GM23338 (cell line): ENCODE measurements at regions not wholly inside any gene's neighbourhood (a gene's known extent, or its start where the extent isn't known, plus 50 kb on each side); places are given as distances from the start of the nearest gene placed in this dataset.

Source experiments
- ATAC-seq: fragments of 200-7000 bp; cut with Tn5 transposase; 3 replicates; pipeline ENCODE4 v1.9.1; 2020
- DNase-seq: peaks from one replicate; pipeline ENCODE4 v3.0.0-alpha.2; 2015; ENCODE audit warnings: low spot score
- H2AFZ ChIP-seq: fragments of 200-600 bp; sonication (generic); 2 replicates; pipeline ENCODE4 v1.8.0; 2016; ENCODE audit warnings: antibody characterized with exemption, mild to moderate bottlenecking, moderate library complexity
- H3F3A ChIP-seq: fragments of 200-600 bp; sonication (generic); replicated peaks from 2 replicates; pipeline ENCODE4 v1.8.0; 2017; ENCODE audit warnings: antibody characterized with exemption, mixed run types, low read depth
- H3K27ac ChIP-seq: fragments of 200-600 bp; sonication (generic); 2 replicates; pipeline ENCODE4 v1.6.1; 2016; ENCODE audit warnings: low read depth
- H3K27me3 ChIP-seq: fragments of 200-600 bp; sonication (generic); 2 replicates; pipeline ENCODE4 v1.8.0; 2016; ENCODE audit warnings: mild to moderate bottlenecking, mixed run types, moderate library complexity; ENCODE audit not compliant: insufficient read depth
- H3K36me3 ChIP-seq: fragments of 200-600 bp; sonication (generic); 2 replicates; pipeline ENCODE4 v1.8.0; 2016; ENCODE audit warnings: mild to moderate bottlenecking; ENCODE audit not compliant: insufficient read depth
- H3K4me1 ChIP-seq: fragments of 200-600 bp; sonication (generic); 2 replicates; pipeline ENCODE4 v1.8.0; 2016; ENCODE audit warnings: mild to moderate bottlenecking, moderate library complexity; ENCODE audit not compliant: insufficient read depth
- H3K4me2 ChIP-seq: fragments of 200-600 bp; sonication (generic); 2 replicates; pipeline ENCODE4 v1.7.1; 2017; ENCODE audit warnings: mixed run types
- H3K4me3 ChIP-seq: fragments of 200-600 bp; sonication (generic); 2 replicates; pipeline ENCODE4 v1.6.1; 2016; ENCODE audit warnings: mixed run types
- H3K79me2 ChIP-seq: fragments of 200-600 bp; sonication (generic); replicated peaks from 2 replicates; pipeline ENCODE4 v1.8.0; 2017; ENCODE audit warnings: mild to moderate bottlenecking; ENCODE audit not compliant: insufficient read depth
- H3K9me2 ChIP-seq: fragments of 200-600 bp; sonication (generic); 2 replicates; pipeline ENCODE4 v1.8.0; 2017; ENCODE audit not compliant: insufficient read depth
- H4K20me1 ChIP-seq: fragments of 200-600 bp; sonication (generic); replicated peaks from 2 replicates; pipeline ENCODE4 v1.8.0; 2017; ENCODE audit warnings: mild to moderate bottlenecking; ENCODE audit not compliant: insufficient read depth
- H3K27ac Mint-ChIP-seq: 2 replicates; pipeline ENCODE4 v1.8.0; 2020; ENCODE audit warnings: inconsistent platforms, mild to moderate bottlenecking, moderate library complexity, mixed read lengths
- H3K27me3 Mint-ChIP-seq: 3 replicates; pipeline ENCODE4 v1.8.0; 2022; ENCODE audit warnings: low read depth, mild to moderate bottlenecking, moderate library complexity, mixed read lengths, inconsistent platforms; ENCODE audit not compliant: insufficient read depth, poor library complexity
- H3K36me3 Mint-ChIP-seq: 3 replicates; pipeline ENCODE4 v1.8.0; 2021; ENCODE audit warnings: low read depth, mild to moderate bottlenecking, inconsistent platforms, moderate library complexity, mixed read lengths
- H3K4me1 Mint-ChIP-seq: 3 replicates; pipeline ENCODE4 v1.8.0; 2020; ENCODE audit warnings: mild to moderate bottlenecking, inconsistent platforms, mixed read lengths
- H3K4me3 Mint-ChIP-seq: 3 replicates; pipeline ENCODE4 v1.8.0; 2021; ENCODE audit warnings: moderate library complexity, mild to moderate bottlenecking, inconsistent platforms, mixed read lengths
- H3K9me3 Mint-ChIP-seq: 3 replicates; pipeline ENCODE4 v1.8.0; 2020; ENCODE audit warnings: moderate library complexity, mild to moderate bottlenecking, inconsistent platforms, mixed read lengths
- EZH2phosphoT487 ChIP-seq: fragments of 200-600 bp; sonication (generic); IDR thresholded peaks from one replicate; pipeline ENCODE4 v1.8.1; 2018; ENCODE audit warnings: antibody characterized with exemption; ENCODE audit not compliant: unreplicated experiment
- POLR2AphosphoS5 ChIP-seq: IDR thresholded peaks from 2 replicates; pipeline ENCODE4 v1.6.1; 2016; ENCODE audit warnings: antibody characterized with exemption, low read depth
- STAT1 ChIP-seq: IDR thresholded peaks from one replicate; pipeline ENCODE4 v1.6.1; 2016; ENCODE audit warnings: antibody characterized with exemption; ENCODE audit not compliant: unreplicated experiment
- ZNF331 ChIP-seq: fragments of 250-450 bp; sonication (Bioruptor Pico); IDR thresholded peaks from 2 replicates; pipeline ENCODE4 v1.5.0; 2020; ENCODE audit warnings: low read depth, mild to moderate bottlenecking, moderate library complexity
- ZNF462 ChIP-seq: fragments of 250-450 bp; sonication (Bioruptor Pico); IDR thresholded peaks from 2 replicates; pipeline ENCODE4 v1.5.0; 2020; ENCODE audit warnings: mild to moderate bottlenecking, moderate library complexity
- TF ChIP-seq, protein P1 (sequence below): IDR thresholded peaks from one replicate; pipeline ENCODE4 v1.6.1; 2018; ENCODE audit warnings: antibody characterized with exemption; ENCODE audit not compliant: unreplicated experiment

- TF ChIP-seq ZNF462 (CRISPR knock-in tag) (no peak), ZNF331 (CRISPR knock-in tag) (no peak), EZH2phosphoT487 (no peak), STAT1 (no peak), POLR2AphosphoS5 (no peak)
Measured at GRCh38 chr9:18382243-18382642, 91.7 kb upstream of the ADAMTSL1 start (continued).

- Mint-ChIP-seq H3K27ac (no peak overlapping the region), H3K4me3 (no peak overlapping the region), H3K27me3 (no peaks in the 10 kb centered on the region), H3K36me3 (no peaks in the 10 kb centered on the region), H3K9me3 (no peaks in the 10 kb centered on the region; the same call in 2 of the 3 replicates), H3K4me1 (peaks cover 24% of the 10 kb centered on the region)
- Histone ChIP-seq H3K4me3 (no peak overlapping the region), H3K27ac (no peak overlapping the region), H2AFZ (no peak overlapping the region), H4K20me1 (no peaks in the 10 kb centered on the region), H3K9me2 (no peaks in the 10 kb centered on the region), H3K36me3 (no peaks in the 10 kb centered on the region), H3K79me2 (no peaks in the 10 kb centered on the region), H3K4me1 (peaks cover 10% of the 10 kb centered on the region), H3K27me3 (no peaks in the 10 kb centered on the region), H3K4me2 (no peak overlapping the region), H3F3A (no peaks in the 10 kb centered on the region)
- ATAC-seq (no peak), DNase-seq (no peak)
- TF ChIP-seq EZH2phosphoT487 = no peak
- no peak for TF ChIP-seq ZNF462 (CRISPR knock-in tag)
- TF ChIP-seq, protein P1, sequence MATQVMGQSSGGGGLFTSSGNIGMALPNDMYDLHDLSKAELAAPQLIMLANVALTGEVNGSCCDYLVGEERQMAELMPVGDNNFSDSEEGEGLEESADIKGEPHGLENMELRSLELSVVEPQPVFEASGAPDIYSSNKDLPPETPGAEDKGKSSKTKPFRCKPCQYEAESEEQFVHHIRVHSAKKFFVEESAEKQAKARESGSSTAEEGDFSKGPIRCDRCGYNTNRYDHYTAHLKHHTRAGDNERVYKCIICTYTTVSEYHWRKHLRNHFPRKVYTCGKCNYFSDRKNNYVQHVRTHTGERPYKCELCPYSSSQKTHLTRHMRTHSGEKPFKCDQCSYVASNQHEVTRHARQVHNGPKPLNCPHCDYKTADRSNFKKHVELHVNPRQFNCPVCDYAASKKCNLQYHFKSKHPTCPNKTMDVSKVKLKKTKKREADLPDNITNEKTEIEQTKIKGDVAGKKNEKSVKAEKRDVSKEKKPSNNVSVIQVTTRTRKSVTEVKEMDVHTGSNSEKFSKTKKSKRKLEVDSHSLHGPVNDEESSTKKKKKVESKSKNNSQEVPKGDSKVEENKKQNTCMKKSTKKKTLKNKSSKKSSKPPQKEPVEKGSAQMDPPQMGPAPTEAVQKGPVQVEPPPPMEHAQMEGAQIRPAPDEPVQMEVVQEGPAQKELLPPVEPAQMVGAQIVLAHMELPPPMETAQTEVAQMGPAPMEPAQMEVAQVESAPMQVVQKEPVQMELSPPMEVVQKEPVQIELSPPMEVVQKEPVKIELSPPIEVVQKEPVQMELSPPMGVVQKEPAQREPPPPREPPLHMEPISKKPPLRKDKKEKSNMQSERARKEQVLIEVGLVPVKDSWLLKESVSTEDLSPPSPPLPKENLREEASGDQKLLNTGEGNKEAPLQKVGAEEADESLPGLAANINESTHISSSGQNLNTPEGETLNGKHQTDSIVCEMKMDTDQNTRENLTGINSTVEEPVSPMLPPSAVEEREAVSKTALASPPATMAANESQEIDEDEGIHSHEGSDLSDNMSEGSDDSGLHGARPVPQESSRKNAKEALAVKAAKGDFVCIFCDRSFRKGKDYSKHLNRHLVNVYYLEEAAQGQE = no peak
Measured at GRCh38 chr9:18384066-18384465, 89.9 kb upstream of the ADAMTSL1 start.
